ENCODE measurements at regions not wholly inside any gene's neighbourhood (a gene's known extent, or its start where the extent isn't known, plus 50 kb on each side); places are given as distances from the start of the nearest gene placed in this dataset.

DNA sequence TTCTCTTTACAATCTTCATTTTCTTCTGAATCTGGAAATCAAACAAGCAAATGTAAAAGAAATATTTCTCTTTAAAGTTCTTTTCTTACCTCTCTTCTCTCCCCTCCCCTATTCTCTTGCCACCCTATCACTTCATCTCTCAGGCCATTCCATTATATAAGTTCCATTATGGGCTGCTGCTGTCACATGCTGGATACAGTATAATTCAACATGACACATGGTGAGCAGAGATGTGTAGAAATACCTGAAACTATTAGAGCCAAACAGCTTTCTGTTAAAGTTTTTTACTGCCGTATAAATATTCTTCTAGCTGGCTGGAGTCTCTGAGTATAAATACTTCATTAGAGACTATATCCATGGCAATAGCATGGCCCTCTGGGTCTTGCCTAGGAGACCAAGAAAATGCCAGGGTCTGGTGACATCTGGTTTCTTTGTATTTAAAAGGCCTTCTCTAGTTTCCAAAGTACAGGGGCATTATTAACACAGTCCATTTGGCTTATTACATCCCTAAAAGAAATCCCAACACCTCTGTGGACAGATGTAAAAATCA, 139.6 kb downstream of the TFAP2B start:
- Histone ChIP-seq H3K4me3 (ENCODE audit: low read length) (no peak overlapping the region), H3K27me3 (ENCODE audit: insufficient read depth, low read depth, low read length) (no peaks in the 10 kb centered on the region), H3K27ac (ENCODE audit: low read length) (no peak overlapping the region), H3K4me2 (ENCODE audit: low read length) (no peak overlapping the region), H3K9me2 (ENCODE audit: insufficient read depth, low read length) (no peaks in the 10 kb centered on the region), H2AFZ (ENCODE audit: low read depth, low read length) (no peak overlapping the region), H3K9ac (ENCODE audit: low read length) (no peak overlapping the region), H4K20me1 (ENCODE audit: insufficient read depth) (no peaks in the 10 kb centered on the region), H3K36me3 (ENCODE audit: insufficient read depth, low read length) (no peaks in the 10 kb centered on the region), H3K79me2 (replicated peaks; ENCODE audit: insufficient read depth, low read length) (no peaks in the 10 kb centered on the region), H3F3A (ENCODE audit: insufficient read depth, low read length, poor library complexity, severe bottlenecking) (no peaks in the 10 kb centered on the region), H3K9me3 (ENCODE audit: low read length) (no peaks in the 10 kb centered on the region)
- TF ChIP-seq SMC3 (conservative IDR thresholded peaks at IDR 0.05; ENCODE audit: poor library complexity) (no peak), POLR2AphosphoS5 (IDR thresholded peaks at IDR 0.05) (no peak), EZH2 (IDR thresholded peaks at IDR 0.05; ENCODE audit: borderline replicate concordance, insufficient read depth, low read length, poor library complexity, severe bottlenecking) (no peak), RAD21 (conservative IDR thresholded peaks at IDR 0.05) (no peak), EP300 (conservative IDR thresholded peaks at IDR 0.05; ENCODE audit: poor library complexity, severe bottlenecking) (no peak), MXI1 (conservative IDR thresholded peaks at IDR 0.05; ENCODE audit: poor library complexity, severe bottlenecking) (no peak), TAF1 (IDR thresholded peaks at IDR 0.05; ENCODE audit: low read depth) (no peak)
- TF ChIP-seq, protein P1, sequence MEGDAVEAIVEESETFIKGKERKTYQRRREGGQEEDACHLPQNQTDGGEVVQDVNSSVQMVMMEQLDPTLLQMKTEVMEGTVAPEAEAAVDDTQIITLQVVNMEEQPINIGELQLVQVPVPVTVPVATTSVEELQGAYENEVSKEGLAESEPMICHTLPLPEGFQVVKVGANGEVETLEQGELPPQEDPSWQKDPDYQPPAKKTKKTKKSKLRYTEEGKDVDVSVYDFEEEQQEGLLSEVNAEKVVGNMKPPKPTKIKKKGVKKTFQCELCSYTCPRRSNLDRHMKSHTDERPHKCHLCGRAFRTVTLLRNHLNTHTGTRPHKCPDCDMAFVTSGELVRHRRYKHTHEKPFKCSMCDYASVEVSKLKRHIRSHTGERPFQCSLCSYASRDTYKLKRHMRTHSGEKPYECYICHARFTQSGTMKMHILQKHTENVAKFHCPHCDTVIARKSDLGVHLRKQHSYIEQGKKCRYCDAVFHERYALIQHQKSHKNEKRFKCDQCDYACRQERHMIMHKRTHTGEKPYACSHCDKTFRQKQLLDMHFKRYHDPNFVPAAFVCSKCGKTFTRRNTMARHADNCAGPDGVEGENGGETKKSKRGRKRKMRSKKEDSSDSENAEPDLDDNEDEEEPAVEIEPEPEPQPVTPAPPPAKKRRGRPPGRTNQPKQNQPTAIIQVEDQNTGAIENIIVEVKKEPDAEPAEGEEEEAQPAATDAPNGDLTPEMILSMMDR (IDR thresholded peaks at IDR 0.05; ENCODE audit: poor library complexity, severe bottlenecking): no peak
- TF ChIP-seq, protein P2, sequence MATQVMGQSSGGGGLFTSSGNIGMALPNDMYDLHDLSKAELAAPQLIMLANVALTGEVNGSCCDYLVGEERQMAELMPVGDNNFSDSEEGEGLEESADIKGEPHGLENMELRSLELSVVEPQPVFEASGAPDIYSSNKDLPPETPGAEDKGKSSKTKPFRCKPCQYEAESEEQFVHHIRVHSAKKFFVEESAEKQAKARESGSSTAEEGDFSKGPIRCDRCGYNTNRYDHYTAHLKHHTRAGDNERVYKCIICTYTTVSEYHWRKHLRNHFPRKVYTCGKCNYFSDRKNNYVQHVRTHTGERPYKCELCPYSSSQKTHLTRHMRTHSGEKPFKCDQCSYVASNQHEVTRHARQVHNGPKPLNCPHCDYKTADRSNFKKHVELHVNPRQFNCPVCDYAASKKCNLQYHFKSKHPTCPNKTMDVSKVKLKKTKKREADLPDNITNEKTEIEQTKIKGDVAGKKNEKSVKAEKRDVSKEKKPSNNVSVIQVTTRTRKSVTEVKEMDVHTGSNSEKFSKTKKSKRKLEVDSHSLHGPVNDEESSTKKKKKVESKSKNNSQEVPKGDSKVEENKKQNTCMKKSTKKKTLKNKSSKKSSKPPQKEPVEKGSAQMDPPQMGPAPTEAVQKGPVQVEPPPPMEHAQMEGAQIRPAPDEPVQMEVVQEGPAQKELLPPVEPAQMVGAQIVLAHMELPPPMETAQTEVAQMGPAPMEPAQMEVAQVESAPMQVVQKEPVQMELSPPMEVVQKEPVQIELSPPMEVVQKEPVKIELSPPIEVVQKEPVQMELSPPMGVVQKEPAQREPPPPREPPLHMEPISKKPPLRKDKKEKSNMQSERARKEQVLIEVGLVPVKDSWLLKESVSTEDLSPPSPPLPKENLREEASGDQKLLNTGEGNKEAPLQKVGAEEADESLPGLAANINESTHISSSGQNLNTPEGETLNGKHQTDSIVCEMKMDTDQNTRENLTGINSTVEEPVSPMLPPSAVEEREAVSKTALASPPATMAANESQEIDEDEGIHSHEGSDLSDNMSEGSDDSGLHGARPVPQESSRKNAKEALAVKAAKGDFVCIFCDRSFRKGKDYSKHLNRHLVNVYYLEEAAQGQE (IDR thresholded peaks at IDR 0.05; ENCODE audit: borderline replicate concordance): no peak

DNA sequence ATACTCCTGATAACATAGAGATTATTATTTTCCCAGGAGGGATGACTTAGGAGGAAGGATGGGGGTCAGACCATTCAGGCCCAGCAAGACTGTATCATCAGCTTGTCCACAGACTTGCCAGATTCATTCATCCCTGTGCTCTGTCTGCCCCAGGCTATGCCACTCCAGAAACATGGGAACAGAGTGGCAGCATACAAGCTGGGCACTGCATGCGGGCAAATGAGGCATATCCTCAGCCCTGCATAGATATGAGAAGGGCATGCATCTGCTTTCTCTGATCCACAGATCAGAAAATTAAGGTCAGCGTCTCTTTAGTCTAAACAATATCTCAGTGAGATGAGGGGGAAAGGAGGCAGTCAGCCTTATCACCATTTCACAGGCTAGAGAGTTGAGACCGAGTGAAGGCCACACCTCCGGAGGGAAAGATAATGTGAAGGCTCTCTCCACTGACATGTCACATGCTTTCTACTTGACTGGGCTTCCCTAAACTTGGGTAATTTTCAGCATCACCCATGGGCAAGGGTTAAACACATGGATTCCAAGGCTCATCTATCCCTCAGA, 140.5 kb downstream of the TFAP2B start:
- Histone ChIP-seq H3K36me3 (ENCODE audit: insufficient read depth, low read length) (no peaks in the 10 kb centered on the region), H3K79me2 (replicated peaks; ENCODE audit: insufficient read depth, low read length) (no peaks in the 10 kb centered on the region), H4K20me1 (ENCODE audit: insufficient read depth) (no peaks in the 10 kb centered on the region), H3K4me2 (ENCODE audit: low read length) (no peak overlapping the region), H3K27ac (ENCODE audit: low read length) (no peak overlapping the region), H3K9me3 (ENCODE audit: low read length) (no peaks in the 10 kb centered on the region), H3F3A (ENCODE audit: insufficient read depth, low read length, poor library complexity, severe bottlenecking) (no peaks in the 10 kb centered on the region), H2AFZ (ENCODE audit: low read depth, low read length) (no peak overlapping the region), H3K9me2 (ENCODE audit: insufficient read depth, low read length) (no peaks in the 10 kb centered on the region), H3K4me3 (ENCODE audit: low read length) (no peak overlapping the region), H3K27me3 (ENCODE audit: insufficient read depth, low read depth, low read length) (no peaks in the 10 kb centered on the region), H3K9ac (ENCODE audit: low read length) (no peak overlapping the region)
- no peak for TF ChIP-seq EZH2 (IDR thresholded peaks at IDR 0.05; ENCODE audit: borderline replicate concordance, insufficient read depth, low read length, poor library complexity, severe bottlenecking)
- no peak for TF ChIP-seq RAD21 (conservative IDR thresholded peaks at IDR 0.05)

Measured in neural cell (in vitro differentiated cells).